ENCODE measurements at regions not wholly inside any gene's neighbourhood (a gene's known extent, or its start where the extent isn't known, plus 50 kb on each side); places are given as distances from the start of the nearest gene placed in this dataset.

DNA sequence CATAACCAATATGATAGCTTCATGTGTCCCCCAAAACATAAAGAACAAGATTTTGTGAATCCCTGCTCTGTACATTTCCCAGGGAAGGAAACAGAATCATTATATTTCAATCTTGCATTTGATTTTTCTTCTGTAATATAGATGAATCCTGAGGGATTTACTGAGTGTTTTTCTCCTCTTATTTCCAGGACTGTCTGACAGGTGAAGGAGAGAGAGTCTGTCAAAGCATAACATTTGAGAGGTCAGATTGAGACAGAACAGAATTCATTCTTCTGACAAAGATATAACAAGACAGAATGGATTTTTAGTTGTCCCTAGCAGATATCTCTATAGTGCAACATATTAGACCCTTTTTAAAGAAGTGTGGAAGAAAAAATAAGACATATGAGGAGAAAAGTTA lies 354.5 kb upstream of the IZUMO3 start:
- no peaks in the 10 kb centered on the region for H3K27me3 ChIP-seq (ENCODE audit: low read length)
- H3K27ac ChIP-seq (ENCODE audit: low read length): no peak overlapping the region
- ChIA-PET POLR2A (ENCODE audit: unreplicated experiment) (no interaction called here), CTCF (no interaction called here)
- no peaks in the 10 kb centered on the region for H3K9me2 ChIP-seq (replicated peaks; ENCODE audit: low read length)
- H3K4me3 ChIP-seq (ENCODE audit: low read length): no peak overlapping the region
- DNase-seq: no peak
- H2AFZ ChIP-seq (ENCODE audit: low read length): no peak overlapping the region
- no peaks in the 10 kb centered on the region for H3K36me3 ChIP-seq (ENCODE audit: low read depth, low read length)
- TF ChIP-seq, protein P1, sequence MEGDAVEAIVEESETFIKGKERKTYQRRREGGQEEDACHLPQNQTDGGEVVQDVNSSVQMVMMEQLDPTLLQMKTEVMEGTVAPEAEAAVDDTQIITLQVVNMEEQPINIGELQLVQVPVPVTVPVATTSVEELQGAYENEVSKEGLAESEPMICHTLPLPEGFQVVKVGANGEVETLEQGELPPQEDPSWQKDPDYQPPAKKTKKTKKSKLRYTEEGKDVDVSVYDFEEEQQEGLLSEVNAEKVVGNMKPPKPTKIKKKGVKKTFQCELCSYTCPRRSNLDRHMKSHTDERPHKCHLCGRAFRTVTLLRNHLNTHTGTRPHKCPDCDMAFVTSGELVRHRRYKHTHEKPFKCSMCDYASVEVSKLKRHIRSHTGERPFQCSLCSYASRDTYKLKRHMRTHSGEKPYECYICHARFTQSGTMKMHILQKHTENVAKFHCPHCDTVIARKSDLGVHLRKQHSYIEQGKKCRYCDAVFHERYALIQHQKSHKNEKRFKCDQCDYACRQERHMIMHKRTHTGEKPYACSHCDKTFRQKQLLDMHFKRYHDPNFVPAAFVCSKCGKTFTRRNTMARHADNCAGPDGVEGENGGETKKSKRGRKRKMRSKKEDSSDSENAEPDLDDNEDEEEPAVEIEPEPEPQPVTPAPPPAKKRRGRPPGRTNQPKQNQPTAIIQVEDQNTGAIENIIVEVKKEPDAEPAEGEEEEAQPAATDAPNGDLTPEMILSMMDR (conservative IDR thresholded peaks at IDR 0.05; ENCODE audit: low read depth, low read length): no peak
- TF ChIP-seq EZH2phosphoT487 (IDR thresholded peaks at IDR 0.05; ENCODE audit: borderline replicate concordance, low read length): no peak
- TF ChIP-seq EZH2 (IDR thresholded peaks at IDR 0.05; ENCODE audit: low read length, unreplicated experiment): no peak
- no peak overlapping the region for H3K4me2 ChIP-seq (ENCODE audit: low read length)
- intact Hi-C loops (cut with micrococcal nuclease): no loop called here
- no peaks in the 10 kb centered on the region for H3K9me3 ChIP-seq (ENCODE audit: low read length)
- H3F3A ChIP-seq (ENCODE audit: low read length, unreplicated experiment): no peaks in the 10 kb centered on the region
- BruUV-seq (replicated peaks): no TSS peak
- ATAC-seq: no peak
- H4K20me1 ChIP-seq (ENCODE audit: low read length): no peaks in the 10 kb centered on the region
- no peak overlapping the region for H3K9ac ChIP-seq (ENCODE audit: low read length)
- H3K4me1 ChIP-seq (ENCODE audit: insufficient read depth, low read length): no peaks in the 10 kb centered on the region
- H3K79me2 ChIP-seq (ENCODE audit: low read length): no peaks in the 10 kb centered on the region

DNA sequence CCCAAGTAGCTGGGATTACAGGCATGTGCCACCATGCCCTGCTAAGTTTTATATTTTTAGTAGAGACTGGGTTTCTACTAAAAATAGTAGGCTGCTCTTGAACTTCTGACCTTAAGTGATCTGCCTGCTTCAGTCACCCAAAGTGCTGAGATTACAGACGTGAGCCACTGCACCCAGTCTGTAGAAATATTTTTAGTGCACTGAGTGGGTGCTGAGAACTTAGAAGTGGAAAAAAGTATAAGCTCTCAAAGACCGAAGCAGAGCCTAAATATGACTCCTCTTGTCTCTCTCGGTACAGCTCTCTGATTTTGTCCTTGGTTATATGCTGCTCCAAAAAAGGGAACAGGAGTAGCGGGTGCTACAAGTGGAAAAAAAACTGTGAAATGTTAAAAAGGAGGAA lies 353.8 kb upstream of the IZUMO3 start:
- Histone ChIP-seq H3K4me1 (ENCODE audit: insufficient read depth, low read length) (no peaks in the 10 kb centered on the region), H3K4me2 (ENCODE audit: low read length) (no peak overlapping the region), H3K27ac (ENCODE audit: low read length) (no peak overlapping the region), H3F3A (ENCODE audit: low read length, unreplicated experiment) (no peaks in the 10 kb centered on the region), H3K9ac (ENCODE audit: low read length) (no peak overlapping the region), H3K9me3 (ENCODE audit: low read length) (no peaks in the 10 kb centered on the region), H3K79me2 (ENCODE audit: low read length) (no peaks in the 10 kb centered on the region), H3K4me3 (ENCODE audit: low read length) (no peak overlapping the region), H3K27me3 (ENCODE audit: low read length) (no peaks in the 10 kb centered on the region), H3K9me2 (replicated peaks; ENCODE audit: low read length) (no peaks in the 10 kb centered on the region), H2AFZ (ENCODE audit: low read length) (no peak overlapping the region), H4K20me1 (ENCODE audit: low read length) (no peaks in the 10 kb centered on the region), H3K36me3 (ENCODE audit: low read depth, low read length) (no peaks in the 10 kb centered on the region)
- ChIA-PET POLR2A (ENCODE audit: unreplicated experiment) (no interaction called here), CTCF (no interaction called here)
- intact Hi-C loops (cut with micrococcal nuclease): no loop called here
- BruUV-seq (replicated peaks): no TSS peak
- no peak for TF ChIP-seq EZH2phosphoT487 (IDR thresholded peaks at IDR 0.05; ENCODE audit: borderline replicate concordance, low read length)
- TF ChIP-seq, protein P1 (conservative IDR thresholded peaks at IDR 0.05; ENCODE audit: low read depth, low read length): no peak
- TF ChIP-seq EZH2 (IDR thresholded peaks at IDR 0.05; ENCODE audit: low read length, unreplicated experiment): no peak
- DNase-seq (no peak), ATAC-seq (no peak)

DNA sequence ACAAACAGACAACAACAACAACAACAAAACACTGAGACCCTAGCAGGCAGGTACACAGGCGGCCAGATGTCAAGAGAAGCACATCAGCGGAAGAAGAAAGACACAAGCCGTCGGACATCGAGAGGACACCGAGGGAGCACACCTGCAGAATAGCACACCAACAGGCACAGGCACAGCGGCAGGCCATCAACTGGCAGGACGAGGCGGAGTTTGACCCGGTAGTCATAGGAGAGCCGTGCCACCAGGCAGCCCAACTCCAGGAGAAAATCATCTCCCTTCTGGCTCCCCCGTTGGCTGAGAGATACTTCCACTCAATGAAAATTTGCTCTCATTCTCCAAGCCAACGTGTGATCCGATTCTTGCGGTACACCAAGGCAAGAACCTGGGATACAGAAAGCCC lies 352.1 kb upstream of the IZUMO3 start:
- H3K27ac ChIP-seq (ENCODE audit: low read length): no peak overlapping the region
- CTCF ChIA-PET: no interaction called here
- no peak overlapping the region for H3K4me3 ChIP-seq (ENCODE audit: low read length)
- no peaks in the 10 kb centered on the region for H3F3A ChIP-seq (ENCODE audit: low read length, unreplicated experiment)
- POLR2A ChIA-PET (ENCODE audit: unreplicated experiment): interaction anchor here (0.6 kb wide), 1 partner anchor 221 kb away, joined by 5 read pairs; no protein-coding TSS in a partner anchor
- H3K9ac ChIP-seq (ENCODE audit: low read length): no peak overlapping the region
- no TSS peak for BruUV-seq (replicated peaks)
- H3K9me2 ChIP-seq (replicated peaks; ENCODE audit: low read length): no peaks in the 10 kb centered on the region
- H3K36me3 ChIP-seq (ENCODE audit: low read depth, low read length): no peaks in the 10 kb centered on the region
- H2AFZ ChIP-seq (ENCODE audit: low read length): no peak overlapping the region
- intact Hi-C loops (cut with micrococcal nuclease): no loop called here
- no peaks in the 10 kb centered on the region for H3K4me1 ChIP-seq (ENCODE audit: insufficient read depth, low read length)
- DNase-seq (no peak), ATAC-seq (no peak)
- H3K4me2 ChIP-seq (ENCODE audit: low read length): no peak overlapping the region
- no peaks in the 10 kb centered on the region for H3K79me2 ChIP-seq (ENCODE audit: low read length)
- TF ChIP-seq EZH2 (IDR thresholded peaks at IDR 0.05; ENCODE audit: low read length, unreplicated experiment): no peak
- no peak for TF ChIP-seq EZH2phosphoT487 (IDR thresholded peaks at IDR 0.05; ENCODE audit: borderline replicate concordance, low read length)
- TF ChIP-seq, protein P1 (conservative IDR thresholded peaks at IDR 0.05; ENCODE audit: low read depth, low read length): no peak
- H4K20me1 ChIP-seq (ENCODE audit: low read length): no peaks in the 10 kb centered on the region
- no peaks in the 10 kb centered on the region for H3K9me3 ChIP-seq (ENCODE audit: low read length)
- no peaks in the 10 kb centered on the region for H3K27me3 ChIP-seq (ENCODE audit: low read length)

All from PC-3 (cell line).